B cell (primary cell): ENCODE measurements at regions not wholly inside any gene's neighbourhood (a gene's known extent, or its start where the extent isn't known, plus 50 kb on each side); places are given as distances from the start of the nearest gene placed in this dataset.

Experiments
- CTCF ChIP-seq: fragments of 200-600 bp; IDR thresholded peaks from one replicate; pipeline ENCODE4 v1.8.0; 2022; ENCODE audit warnings: antibody characterized with exemption, mild to moderate bottlenecking
- EZH2 ChIP-seq: IDR thresholded peaks from 2 replicates; pipeline ENCODE4 v1.6.1; 2012; ENCODE audit warnings: borderline replicate concordance, low read depth, mild to moderate bottlenecking, moderate library complexity, low read length; ENCODE audit not compliant: insufficient read depth, poor library complexity, severe bottlenecking

- TF ChIP-seq CTCF (no peak), EZH2 (no peak)
Measured at GRCh38 chr12:131273291-131273845, 319.7 kb downstream of the ADGRD1 start.
